HG02840 (cell line): ENCODE measurements at regions not wholly inside any gene's neighbourhood (a gene's known extent, or its start where the extent isn't known, plus 50 kb on each side); places are given as distances from the start of the nearest gene placed in this dataset.

Source experiments
- ATAC-seq: cut with Tn5 transposase; IDR thresholded peaks from one replicate; pipeline ENCODE4 v1.9.1; 2021; ENCODE audit warnings: mild to moderate bottlenecking, moderate library complexity, moderate number of reproducible peaks; ENCODE audit not compliant: unreplicated experiment, low FRiP score

DNA sequence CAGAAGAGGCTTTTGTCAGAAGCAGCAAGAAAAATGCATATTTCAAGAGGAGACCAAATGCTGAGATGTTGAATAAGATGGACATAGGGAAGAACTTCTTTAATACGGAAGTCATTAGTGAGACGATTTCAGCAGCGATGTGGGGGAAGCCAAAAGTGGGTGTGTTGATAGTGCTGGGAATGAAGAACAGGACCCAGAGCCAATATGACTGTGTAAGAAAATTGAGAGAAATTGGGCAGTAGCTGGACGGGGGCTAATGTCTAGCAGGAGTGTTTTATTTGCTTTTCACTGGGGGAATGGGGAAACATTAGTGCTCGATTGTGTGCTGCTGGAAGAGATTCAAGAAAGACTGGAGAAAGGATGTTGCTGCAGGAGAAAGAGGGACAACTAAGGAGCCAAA is 788.7 kb upstream of the KLHL29 start:
- no peak for ATAC-seq

DNA sequence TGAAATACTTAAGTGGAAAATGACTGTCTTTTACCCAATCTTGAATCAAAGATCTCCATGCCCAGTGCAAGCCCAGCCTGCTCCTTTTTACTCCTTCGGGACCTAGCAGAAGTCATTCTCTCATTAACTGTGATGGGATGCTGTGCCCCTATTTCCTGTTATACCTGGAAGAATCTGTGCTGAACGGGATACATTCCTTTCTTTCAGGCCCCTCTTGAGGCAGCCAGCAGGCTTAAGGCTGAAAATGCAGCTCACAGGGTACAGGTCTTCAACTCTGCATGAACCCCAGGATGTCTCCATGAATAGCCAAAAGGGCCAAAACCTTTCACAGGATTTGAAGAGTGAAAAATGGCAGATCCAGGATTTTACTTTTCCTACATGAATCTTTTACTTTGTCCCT is 784.8 kb upstream of the KLHL29 start:
- ATAC-seq = no peak

DNA sequence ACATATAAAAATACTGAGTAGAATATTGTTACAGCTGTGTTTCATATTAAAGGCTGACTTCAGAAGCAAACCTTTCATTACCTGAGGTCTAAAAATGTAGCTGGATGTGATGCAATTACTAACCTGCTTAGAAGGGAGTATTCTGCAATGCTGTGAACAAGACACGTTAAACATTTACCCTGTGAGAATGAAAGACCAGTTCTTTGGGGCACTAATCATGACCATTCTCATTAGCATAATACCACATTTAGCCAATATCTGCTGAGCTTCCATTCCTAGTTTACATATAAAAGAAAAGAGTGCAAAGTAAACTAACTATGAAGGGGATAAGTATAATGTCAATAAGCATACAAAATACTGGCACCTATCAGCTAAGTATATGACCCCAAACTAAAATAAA is 784.0 kb upstream of the KLHL29 start:
- ATAC-seq = no peak

DNA sequence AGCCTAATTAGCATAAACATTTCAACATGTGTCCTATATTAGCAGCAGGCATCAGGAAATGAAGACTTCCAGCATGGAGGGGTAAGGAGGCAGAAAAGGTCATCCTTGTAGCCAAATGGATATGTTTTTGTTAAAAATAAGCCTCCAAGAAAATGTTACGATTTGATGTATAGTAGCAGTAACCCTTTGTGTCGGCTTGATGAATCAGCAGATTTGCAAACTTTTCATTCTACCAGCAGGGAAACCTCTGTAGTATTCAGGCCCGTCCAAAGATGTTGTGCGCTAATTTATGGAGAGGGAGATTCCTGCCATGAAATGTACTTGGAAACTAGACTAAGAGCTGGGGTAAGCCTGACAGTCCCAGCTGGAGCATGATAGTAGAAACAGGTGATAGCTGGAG is 780.8 kb upstream of the KLHL29 start:
- ATAC-seq = no peak

DNA sequence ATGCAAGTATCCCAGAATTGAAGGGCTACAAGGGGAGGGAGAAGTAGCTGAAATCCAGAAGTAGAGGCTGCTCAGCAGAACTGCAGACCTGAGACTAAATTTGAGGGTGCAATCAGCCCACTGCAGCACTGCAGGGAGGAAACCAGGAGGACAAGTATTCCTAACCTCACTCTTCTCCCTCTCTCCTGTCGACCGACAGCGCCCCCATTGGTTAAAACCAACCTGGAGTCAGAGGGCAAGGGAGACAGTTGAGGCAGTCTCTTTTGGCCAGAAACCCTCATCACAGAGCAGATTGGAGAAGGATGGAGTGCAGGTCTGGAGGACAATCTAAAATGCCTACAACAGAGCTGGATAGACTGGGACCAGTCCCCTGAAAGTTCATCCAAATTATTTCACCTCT is 768.9 kb upstream of the KLHL29 start:
- no peak for ATAC-seq

DNA sequence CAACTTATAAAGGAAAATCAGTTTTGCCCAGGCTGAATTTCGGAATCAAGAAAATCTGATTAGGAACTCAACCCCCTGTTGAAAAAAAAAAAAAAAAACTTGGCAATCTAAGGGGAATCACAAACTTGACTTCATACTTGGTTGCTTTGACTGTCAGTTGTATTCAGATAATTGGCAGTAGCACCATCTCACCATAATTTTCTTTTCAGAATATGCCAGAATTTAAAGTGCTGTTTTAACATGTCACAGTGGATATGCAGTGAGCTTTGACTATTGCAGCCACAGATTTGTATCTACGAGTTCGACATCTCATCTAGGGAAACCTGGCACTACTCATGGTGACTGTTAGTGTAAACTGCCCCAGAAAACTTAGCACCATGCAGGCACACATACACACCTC is 761.4 kb upstream of the KLHL29 start:
- ATAC-seq = no peak

DNA sequence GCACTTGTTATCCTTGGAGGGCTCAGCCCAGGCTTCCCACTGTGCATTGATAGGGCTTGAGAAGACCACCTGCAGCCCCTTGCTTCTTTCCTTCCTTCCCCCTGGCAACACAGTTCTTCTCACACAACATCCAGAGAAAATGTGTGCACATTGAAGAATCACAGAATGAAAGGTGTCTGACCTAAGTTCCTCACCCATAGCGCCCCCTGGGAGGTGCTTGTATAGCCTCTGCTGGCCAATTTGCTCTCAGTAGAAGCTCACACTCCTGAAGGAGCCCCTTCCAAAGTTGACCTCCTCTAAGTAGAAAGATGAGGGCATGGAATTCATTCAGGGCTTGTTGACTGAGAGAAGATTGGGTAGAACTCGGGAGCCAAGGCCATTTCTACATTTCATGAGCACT is 758.4 kb upstream of the KLHL29 start:
- ATAC-seq = no peak

DNA sequence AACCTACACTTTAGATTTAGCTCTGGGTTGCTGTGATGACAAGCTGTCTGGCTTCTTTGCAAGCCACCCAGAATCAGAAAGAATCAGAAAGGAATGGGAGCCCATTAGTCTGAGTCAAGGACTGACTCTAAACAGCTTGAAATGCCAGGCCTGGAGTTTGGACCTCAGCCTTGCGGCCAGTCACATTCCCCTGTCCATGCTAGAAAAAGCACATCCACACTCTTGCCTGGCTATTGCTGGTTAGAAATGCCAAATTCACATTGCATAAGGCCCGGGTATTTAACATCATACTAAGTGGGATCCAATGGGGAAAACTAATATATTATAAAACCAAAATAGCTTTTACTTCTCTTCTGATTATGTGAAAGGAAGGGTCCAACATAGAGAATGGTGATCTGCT is 756.8 kb upstream of the KLHL29 start:
- ATAC-seq = no peak

DNA sequence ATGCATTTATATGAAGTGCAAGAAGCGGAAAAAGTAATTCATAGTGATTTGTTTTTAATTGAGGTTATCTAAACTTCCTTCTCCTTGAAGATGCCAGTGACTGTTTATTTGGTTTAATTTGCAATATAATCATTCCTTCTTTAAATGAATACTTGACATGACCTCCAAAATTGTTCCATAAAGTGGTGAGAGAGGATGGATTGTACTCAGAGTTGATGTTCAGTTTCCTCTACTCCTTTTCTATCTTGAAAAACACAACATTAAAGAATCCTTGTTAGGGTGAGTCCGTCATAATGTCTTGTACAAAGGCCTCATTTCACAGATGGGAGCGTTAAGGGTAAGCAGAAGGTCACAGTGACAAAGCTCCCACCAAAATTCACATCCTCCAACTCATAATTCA is 756.1 kb upstream of the KLHL29 start:
- no peak for ATAC-seq

DNA sequence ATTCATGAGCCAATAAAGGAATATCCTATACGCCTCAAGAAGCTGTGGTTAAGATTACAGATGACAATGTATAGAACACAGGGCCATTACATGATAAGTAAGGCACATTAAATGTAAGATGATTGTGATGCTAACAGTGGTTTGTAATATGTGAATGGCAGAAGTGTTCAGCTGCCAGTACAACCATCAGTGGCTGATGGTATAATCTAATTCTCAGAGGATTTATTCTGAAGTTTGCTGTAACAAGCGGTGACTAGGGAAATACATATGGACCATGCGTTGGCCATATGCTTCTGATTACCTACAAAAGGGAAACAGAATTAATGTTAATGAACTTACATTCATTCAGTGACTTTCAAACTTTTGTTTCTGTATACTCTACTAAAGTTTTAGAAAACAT is 750.8 kb upstream of the KLHL29 start:
- ATAC-seq = no peak

DNA sequence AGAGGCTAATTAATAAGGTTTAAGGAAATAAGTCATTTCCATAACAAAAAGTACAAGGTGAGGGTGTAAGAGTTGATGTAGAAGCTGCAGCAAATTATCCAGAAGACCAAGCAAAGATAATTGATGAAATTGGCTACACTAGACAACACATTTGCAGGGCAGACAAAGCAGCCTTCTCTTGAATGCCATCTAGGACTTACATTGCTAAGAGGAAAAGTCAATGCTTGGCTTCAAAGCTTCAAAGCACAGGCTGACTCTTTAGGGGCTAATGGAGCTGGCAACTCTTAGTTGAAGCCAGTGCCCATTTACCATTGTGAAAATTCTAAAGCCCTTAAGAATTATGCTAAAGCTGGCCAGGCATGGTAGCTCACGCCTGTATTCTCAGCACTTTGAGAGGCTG is 728.6 kb upstream of the KLHL29 start:
- ATAC-seq = no peak

DNA sequence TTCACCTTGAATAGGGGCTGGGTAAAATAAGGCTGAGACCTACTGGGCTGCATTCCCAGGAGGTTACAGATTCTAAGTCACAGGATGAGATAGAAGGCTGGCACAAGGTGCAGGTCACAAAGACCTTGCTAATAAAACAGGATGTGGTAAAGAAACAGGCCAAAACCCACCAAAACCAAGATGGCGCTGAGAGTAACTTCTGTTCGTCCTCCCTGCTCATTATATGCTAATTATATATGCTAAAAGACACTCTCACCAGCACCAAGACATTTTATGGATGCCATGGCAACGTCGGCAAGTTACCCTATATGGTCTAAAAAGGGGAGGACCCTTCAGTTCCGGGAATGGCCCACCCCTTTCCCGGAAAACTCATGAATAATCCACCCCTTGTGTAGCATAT is 711.5 kb upstream of the KLHL29 start:
- ATAC-seq = no peak

DNA sequence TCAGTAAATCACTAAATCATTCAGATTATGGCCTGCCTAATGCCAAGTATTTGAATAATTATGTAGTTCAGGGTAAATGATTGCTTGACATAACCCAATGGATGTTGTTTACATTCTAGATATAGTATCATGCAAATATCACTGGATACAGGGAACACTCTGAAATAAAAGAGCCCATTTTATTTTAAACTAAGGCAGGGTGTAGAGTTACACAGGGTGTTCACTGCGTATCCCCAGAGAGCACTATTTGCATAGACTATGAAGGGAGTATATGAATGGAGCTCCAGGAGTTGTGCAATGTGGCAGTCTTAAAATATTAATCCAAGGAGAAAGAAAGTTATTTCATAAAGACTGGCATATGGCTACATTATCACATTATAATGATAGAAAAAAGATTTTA is 701.1 kb upstream of the KLHL29 start:
- no peak for ATAC-seq

DNA sequence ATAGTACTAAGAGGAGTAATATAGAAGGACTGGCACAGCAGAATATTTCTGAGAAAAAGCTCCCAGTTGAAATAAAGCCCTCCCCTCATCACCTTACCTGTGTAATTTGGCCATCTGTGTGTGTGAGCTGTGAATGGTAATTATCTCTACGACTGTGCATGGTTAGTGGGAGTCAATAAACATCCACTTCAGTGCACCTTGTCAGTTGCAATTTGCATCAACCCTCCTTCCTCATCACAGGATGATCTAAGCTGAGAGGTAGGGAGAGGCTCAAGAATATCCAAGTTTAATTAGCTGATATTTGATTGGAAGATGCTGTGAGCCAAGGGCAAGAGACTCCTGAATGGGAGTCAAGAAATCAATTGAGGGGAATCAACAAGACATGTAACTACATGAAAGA is 694.9 kb upstream of the KLHL29 start:
- no peak for ATAC-seq

DNA sequence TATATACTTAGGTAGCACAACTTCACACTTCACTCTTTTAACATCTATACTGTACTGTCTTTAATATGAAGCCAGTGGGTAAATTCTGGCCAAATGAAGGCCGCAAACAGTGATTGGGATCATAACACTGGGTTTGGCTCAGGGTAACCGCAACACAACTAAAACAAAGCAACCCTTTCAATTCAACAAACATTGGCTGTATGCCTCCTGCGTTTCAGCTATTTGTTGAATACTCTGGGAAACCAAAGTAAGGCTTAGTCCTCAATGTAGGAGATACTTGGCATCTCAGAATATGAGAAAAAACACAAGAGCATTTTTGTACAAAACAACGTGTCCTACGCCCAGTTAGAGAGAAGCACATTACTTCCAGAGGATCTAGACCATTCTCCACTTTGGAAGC is 693.3 kb upstream of the KLHL29 start:
- ATAC-seq = no peak

DNA sequence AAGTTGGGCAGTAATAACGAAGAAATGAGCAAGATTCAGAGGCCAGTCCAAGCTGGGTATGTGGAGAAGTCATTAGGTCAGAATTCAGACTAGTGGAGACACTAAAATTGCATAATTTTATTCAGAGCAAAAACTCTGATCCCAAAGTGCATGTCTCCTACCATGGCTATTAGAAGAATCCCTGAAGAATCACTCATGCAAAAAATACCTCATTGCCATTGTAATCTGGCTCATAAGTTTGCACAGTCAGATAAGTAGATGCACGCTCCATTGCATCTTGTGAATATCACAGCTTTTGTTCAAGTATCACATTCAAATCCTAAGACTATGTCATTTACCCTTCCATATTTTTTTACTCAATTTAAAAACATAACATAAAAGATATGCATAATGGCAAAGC is 692.2 kb upstream of the KLHL29 start:
- no peak for ATAC-seq

DNA sequence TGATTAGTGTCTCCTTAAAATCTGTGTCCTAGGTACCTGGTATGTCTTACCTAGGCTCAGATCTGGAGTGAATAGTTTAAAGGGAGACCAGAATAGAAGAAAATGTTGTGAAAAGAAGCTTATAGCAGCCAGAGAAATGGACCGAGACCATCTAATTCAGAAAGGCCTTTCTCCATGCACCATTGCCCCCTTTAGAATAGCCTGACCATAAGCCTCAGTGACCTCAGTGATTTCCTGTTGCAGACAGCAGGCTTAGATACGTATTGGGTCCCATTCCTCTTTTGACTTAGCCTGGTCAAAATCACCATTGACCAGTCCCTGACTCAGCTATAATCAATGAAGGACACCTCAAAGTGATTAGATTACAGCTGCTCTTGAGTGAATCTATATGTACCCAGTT is 690.7 kb upstream of the KLHL29 start:
- ATAC-seq = no peak

DNA sequence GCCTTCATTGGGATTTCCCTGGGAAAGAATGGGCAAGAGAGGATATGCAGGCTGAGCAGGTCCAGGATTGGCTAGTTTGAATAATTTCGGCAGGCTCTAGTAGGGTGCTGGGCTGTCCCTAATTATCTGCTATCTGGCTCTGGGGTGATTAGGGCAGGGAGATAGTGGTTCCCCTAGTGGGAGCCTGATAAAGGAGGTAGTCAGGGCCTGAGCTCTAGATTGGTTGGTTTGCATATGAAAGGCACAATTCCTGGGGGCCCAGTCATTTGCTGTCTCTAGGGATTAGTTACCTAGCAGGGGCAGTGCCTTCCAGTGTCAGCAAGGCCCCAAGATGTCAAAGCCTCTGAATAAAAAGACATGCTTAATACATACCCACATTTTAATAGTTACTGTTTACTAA is 690.1 kb upstream of the KLHL29 start:
- ATAC-seq = no peak

DNA sequence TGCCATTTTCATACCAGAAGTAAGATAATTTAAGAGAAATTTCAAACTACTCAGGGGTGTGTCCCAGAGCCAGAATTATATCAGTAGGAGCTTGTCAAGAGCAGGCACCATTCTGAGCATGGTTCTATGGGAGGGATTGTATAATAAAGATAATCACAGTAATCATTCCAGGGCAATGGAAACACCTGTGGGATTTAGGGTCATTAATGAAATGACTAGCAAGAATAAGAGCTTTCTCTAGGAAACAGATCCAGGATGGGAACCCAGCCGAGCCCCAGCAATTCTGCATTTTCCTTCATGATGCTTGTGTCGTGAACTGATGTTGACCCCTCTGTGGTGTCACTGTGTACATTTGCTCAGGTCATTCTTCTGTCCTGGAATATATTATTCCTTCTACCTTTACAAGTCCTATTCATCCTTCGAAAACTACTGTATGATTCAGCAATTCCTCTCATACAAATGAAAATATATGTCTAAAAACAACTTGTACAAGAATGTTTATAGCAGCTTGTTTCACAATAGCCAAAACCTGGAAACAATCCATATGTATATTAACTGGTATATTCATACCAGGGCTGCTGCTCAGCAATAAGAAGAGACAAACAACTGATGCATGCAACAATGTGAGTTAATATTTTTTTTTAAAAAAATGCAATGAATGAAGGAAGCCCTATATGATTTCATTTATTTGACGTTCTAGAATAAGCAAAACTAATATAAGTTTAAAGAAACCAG is 687.8 kb upstream of the KLHL29 start:
- no peak for ATAC-seq

DNA sequence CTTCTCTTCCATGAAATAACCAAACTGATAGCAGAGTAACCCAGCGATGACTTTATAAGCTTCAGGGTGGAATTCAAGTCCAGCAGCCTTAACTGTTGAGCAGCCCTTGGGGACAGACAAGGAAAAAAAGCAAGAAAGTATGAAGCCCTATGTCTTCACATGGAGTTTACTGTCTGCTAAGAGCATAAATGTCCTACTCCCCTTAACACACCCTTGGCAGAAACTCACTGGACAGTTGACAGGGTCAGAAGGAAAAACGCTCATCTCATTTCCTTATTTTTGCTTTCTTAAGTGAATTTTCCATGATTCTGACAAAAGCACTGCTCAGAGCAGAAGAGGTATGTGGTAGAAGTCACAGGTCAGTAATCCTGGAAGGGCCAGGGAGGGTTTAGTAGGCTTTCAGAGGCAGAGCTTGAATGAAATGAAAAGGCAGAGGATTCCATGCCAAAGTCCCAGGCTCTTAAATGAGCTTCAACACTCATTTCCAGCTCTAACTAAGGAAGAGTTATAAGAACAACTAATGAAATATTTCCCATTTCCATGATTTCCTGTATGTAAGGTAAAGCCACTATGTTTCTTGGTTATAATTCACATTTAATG is 683.3 kb upstream of the KLHL29 start:
- no peak for ATAC-seq

DNA sequence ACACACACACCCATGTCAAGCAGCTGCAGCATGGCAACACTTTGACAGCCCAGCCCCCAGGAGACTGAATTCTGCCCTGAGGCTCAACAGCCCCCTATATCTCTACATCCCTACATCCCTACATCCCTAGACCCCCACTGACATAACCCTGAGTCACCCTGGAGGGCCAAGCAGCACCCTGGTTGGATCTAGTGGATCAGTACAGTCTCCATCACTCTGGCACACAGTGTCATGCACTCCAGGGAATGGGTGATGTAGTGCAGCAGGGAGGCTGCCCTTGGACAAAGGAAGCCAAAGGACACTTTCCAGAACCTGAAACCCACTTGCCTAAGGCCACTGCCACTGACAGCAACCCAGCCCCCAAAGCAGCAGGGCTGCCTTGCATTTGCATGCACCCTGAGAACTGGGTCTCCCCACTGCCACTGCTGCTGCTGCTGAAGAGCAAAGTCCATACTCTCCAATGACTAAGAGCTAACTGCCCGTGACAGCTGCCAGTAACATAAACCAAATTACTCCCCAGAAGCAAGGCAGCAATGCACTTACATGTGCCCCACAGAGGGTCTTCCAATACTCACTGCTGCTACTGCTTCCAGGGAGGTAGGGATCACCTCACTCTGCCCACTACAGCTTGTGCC is 681.6 kb upstream of the KLHL29 start:
- ATAC-seq = no peak

DNA sequence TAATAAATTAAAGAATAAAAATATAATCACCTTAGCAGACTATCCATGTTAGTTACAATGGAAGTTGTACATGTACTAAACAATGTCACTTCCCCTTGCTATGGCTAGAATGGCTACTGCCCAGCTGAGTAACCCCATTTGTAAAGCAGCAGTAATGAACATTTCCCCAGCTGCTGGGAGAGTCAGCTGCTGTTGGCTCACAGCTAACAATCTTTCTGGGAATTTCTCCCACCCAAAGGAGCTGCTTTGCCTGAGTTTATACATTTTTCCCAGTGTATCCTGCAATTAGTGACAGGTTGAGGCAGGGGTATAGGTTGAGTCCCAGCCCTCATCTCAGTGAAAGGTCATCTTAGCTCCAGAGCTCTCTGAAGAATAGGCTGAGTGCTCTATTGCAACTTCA is 665.6 kb upstream of the KLHL29 start:
- ATAC-seq = no peak
